NCI-H446 (cell line): ENCODE measurements at regions not wholly inside any gene's neighbourhood (a gene's known extent, or its start where the extent isn't known, plus 50 kb on each side); places are given as distances from the start of the nearest gene placed in this dataset.

Experiments
- DNase-seq, 2 experiments: peaks; one replicate each; lab custom pipeline; 2025; lab: John Stamatoyannopoulos, UW

DNA sequence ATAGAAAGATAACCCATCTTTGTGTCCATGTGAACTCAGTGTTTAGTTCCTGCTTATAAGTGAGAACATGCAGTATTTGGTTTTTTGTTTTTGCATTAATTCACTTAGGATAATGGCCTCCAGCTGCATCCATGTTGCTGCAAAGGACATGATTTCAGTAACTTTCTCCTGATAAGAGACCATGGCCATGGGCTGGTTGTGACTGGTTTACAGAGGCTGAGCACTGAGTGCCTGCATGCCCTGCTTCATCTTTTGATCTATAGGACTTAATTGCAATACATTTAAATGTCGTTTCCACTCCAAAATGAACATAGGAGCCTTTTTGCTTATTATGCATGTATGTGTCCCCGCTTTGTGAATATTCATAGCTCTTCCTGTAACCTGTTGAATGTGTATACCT is 101.3 kb upstream of the IGFBP3 start:
- DNase-seq: no peak

DNA sequence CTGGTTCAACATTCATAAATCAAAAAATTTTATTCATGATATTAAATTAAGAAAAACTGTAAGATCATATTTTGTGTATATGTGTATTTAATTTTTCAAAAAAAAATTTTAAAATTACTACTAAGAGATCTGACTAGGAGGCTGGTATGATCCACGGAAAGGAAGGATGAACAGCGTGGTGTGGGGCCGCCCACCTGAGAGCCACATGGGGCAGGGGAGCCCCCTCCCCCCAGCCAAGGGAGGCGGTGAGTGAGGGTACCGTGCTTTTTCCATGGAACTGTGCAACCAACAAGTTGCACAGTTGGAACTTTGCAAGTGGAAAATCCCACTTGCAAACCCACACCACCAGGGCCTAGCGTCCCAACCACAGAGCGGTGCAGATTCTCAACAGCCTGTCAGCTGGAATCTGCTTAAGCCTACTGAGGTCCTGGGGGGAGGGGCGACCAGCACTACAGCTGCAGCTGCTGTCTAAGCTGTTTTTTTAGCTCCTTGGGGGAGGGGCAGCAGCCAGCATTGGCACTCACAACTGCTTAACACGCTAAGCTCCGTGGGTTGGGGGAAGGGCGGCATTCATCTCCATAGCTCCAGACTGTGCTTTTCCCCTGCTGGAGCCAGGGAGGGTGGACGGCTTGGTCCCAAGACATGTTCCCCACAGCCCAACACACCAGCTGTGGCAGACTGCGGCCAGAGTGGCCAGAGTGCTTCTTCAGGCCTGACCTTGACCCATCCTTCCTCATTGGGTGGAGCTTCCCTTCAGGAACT is 94.2 kb upstream of the IGFBP3 start:
- DNase-seq: no peak

DNA sequence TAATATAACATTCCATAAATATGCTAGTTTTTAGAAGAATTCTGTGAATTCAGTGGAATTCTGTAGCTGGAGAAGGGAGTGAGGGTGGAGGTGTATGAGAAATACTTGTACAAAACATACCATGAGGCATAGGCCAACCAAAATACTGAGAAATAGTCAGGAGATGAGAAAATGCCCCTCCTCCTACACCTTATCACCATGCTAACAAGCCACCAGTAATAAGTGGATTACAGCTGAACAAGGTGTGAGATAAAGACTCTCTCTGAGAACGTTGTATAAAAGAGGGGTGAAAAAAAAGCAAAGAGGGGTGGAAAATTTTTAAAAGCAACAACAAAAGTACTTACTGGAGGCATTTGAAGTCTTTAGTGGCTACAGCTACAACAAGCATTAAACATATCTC is 90.4 kb upstream of the IGFBP3 start:
- no peak for DNase-seq

DNA sequence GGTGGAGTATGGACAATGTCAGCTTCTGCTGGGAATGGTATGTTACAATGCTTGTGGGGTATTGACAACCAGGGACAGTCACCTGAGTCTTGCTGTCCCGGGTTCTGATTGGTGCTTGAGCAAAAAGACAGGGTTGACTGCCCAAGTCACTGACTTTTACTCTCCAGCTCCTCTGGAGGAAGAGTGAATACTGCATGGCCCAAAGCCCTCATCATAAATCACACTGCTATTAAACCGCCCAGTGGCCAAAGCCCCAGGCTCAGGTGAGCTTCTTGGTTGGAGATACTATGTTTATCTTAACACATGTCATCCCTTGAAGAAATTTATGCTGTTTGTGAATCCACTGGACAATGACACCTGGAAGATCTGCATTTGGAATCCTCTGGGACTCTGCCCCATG is 90.0 kb upstream of the IGFBP3 start:
- no peak for DNase-seq

DNA sequence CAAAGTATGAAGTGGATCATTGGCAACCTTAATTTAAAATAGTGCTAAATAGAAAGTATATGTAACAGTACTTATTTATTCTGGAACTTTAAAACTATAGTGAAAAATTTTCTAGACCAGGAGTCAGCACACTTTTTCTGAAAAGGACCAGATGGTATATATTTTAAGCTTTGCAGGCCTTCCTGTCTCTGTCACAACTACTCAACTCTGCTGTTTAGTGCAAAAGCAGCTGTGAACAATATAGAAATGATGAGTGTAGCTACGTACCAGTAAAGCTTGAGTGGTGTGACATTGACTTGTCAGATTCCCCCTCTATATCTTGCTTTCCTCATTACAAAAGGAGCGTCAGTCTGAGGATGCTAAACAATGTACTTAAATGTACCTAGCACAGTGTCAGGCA is 88.1 kb upstream of the IGFBP3 start:
- no peak for DNase-seq

DNA sequence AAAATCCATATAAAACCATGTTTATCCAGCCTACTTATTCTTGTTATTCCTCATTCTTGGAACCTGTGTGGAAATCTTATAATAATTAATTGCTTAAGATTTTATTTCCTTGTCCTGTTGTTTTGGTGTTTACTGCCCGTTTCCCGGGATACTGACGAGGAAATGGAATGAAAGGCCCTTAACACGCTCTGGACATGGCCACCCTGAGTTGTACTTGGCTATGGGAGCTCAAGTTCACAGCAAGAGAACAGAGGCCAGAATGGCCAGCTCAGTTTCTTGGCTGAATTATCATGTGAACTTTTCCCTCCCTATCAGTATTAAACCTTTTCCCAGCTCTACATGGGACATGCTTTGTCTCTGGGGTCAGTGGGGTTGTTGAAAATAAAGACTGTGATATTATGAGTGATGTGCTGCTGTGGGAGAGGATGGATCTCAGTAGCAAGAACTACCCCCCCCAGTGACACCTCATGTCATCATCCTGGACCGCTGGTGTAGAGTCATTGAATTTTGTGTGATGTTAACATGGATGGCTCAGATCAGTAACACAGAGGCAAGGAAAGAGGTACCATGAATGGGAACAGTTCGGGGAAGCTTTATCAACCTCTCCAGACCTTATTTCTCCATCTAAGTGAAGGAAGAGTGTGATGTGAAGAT is 87.0 kb upstream of the IGFBP3 start:
- DNase-seq: no peak

DNA sequence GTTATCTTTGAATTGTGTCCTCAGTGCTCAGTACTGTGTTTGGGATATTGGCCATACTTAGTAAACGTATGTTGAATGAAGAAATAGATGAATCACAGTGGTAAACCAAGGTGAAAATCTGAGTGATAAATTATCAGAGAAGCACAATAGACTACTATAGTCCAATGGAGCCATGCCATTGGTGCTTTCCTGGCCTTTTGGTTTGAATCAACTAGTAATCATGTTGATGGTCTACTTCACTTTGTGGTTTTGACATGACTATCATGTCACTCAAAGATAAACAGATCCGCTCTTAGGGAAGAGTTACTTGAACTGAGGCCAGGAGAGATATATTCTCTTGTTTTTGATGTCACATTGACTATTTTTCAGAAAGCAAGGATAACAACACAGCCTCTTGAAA is 86.1 kb upstream of the IGFBP3 start:
- DNase-seq: no peak

DNA sequence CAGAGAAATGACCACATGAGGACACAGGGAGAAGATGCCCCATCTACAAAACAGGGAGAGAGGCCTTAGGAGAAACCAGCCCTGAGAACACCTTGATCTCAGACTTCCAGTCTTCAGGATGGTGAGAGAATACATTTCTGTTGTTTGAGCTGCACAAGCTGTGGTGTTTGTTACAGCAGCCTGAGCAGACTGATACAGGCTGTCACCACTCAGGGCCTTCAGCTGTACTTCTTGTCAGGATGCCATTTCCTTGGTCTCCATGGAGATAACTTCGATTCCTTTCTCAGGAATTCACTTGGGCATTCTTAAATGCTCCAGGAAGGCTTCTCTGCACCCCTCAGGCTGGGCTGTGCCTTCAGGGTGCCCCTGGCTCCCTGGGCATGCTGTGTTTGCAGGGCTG is 85.7 kb upstream of the IGFBP3 start:
- DNase-seq: no peak

DNA sequence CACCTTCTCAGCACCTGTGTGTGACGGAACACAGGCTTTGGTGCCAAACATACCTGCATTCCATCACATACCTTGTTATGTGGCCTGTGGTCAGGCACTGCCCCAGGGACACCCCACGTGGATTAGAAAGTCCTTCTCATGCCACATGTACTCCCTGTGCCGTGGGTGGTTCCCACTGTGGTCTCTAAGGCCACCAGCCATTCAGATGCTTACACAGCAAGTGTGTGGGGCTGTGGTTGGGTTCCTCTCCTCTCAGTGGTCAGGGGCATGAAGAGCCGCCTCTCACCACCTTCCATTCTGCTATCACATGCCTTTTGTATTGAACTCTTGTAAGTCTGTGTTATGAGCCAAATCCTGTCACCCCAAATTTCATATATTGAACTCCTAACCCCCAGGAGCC is 85.1 kb upstream of the IGFBP3 start:
- no peak for DNase-seq

DNA sequence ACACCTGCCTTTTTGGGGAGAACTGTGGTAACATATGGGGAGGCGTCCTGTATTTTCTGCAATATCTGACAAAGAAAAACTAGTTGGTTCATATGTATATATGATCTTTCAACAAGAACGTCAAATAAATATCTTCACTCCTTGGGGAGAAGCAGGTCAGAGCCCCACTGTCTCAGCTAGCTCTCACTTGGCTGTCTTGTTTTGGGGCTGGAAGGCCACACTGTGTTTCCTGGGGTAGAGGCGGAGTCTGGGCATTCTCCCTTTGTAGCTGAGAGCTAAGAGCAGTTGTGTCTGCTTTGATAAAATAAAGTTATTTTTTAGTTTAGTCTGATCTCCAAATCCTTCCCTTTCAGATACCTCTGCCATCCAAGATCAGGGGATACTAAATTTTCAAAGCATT is 83.9 kb upstream of the IGFBP3 start:
- DNase-seq: no peak

DNA sequence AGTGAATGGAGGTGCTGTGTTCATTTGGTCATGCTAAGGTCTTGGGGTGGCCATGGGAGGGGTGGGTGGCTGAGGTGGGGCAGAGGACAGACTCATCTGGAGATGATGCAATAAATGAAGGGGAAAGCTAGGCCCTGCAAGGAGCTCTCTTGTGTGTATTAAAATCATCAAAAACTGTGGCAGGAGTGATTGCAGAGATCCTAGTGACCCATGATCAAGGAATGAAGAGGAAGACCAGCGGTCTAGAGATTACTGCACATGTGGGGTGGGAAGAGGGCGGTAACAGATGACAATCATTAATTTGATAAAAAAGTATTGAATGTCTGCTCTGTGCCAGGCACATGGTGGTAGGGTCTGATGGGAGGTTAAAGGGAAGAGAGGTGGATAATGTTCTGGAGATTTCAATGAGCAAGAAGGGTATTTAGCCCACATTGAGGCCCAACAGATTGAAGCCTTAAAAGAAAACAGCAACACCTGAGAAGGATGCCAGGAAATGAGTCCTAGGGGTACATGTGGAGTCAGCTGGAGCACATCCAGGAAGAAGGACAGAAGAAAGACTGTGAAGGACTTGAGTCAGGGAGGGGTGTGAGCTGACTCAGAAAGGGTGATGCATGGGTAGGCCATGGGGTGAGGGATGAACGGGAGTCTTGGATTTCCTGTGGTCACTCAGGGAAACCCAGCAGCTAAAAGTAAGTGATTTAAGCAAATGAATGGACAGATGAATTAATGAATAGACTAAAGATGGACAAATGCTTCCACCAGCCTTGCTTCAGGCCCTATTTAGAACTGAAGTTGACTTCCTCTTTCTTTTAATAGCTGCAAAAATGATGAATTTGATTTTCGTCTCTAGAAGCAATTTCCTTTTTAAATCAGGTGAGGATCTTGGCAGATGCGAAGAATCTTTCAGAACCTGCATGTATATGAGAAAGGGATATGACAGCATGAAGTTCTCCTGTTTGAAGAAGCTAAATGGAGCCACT is 83.1 kb upstream of the IGFBP3 start:
- no peak for DNase-seq

DNA sequence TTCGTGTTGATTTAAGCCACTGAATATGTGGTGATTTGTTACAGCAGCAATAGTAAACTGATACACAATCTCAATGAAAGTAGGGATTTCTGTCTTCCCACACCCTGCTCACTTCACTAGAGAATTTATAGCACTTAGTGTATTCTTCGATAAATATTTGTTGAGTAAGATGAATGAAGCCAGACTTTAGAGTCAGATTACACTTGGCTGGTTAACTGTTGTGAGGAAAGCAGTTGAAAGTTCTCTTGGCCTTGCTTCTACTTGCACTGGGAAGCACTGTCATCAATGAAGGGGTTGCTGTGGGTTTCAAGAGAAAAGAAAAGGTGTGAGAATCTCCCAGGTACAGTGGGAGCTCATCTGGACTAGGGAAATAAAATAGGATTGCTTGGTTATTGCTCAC is 82.1 kb upstream of the IGFBP3 start:
- DNase-seq: no peak

DNA sequence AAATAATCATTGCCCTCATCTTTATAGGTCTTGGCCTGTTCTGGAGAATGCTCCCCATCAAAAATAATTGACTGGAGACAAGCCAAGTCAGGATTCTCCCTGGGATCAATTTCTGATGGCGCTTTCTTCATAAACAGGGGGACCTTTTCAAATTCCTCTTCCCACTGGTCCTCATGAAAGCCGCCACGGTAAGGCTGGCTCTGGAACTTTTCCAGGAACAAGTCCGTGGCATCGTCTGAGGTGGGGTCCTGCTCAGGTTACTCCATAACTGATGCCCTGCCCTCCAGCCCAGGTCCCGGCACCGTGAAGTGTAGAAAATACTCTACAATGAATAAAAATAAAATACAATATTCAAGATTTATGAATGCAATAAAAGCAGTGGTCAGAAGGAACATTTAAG is 79.4 kb upstream of the IGFBP3 start:
- no peak for DNase-seq

DNA sequence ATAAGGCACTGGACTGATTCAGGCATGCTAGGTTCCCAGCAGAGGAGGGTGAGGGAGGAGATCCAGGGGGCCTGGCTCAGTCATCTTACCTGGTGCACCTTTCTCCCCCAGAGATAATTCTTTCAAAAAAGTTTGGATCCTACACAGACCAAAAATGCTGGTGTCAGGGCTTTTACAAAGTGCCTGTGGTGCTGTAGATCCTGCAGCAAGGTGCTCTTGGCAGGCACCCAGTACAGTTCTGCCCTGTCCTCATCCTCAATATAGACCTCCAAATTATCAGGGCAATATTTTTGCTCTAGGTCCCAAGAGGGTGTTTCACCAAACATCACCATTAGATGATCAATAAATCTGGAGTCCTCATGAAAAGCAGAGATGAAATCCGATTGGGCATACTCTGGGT is 78.5 kb upstream of the IGFBP3 start:
- DNase-seq: no peak

DNA sequence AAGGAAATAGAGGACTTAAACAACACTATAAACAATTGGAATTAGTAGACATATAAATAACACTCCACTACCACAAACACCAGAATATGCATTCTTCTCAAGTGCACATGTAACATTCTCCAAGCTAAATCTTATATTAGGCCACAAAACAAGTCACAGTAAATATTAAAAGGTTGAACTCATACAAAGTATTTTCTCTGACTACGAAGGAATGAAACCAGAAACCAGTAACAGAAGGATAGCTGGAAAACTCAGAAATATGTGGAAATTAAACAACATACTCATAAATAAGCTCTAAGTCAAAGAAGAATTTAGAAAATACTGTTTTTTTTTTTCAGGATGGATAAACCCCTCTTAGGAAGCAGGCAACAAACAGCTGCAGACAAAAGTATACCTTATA is 77.4 kb upstream of the IGFBP3 start:
- no peak for DNase-seq

DNA sequence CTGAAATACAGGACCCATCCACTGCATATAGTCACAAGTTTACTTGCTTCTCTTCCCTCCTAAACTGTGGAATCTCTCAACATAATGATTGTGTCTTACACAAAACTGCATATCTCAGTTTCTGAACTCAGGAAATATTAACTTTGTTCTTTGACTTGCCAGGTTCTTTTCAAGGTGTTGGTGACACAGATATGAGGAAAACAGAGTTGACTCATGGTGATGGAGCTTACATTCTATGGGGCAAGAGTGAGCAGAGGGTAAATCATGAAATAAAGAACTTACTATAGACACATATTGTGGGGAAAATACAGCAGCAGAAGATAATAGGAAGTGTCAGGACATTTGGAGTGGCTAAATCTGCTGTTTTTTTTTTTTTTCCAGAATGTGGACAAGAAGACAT is 72.5 kb upstream of the IGFBP3 start:
- no peak for DNase-seq

DNA sequence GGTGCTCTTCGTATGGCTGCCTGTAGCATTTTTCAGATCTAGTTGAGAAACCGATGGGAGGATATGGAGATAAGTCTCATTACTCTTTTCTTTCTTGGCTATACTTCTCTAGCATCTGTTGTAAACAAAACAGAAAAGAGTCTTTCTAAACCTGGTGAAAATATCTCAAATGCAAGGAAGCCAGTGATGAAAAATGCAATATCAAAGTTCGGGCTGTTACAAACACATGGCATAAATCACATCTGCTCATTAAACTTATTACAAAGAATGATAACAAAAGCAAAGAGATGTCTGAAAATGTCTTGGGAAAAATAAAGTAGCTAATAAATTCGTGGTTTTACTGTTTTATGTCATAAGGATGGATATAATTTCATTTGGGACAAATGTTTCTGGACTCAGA is 71.8 kb upstream of the IGFBP3 start:
- DNase-seq: no peak

DNA sequence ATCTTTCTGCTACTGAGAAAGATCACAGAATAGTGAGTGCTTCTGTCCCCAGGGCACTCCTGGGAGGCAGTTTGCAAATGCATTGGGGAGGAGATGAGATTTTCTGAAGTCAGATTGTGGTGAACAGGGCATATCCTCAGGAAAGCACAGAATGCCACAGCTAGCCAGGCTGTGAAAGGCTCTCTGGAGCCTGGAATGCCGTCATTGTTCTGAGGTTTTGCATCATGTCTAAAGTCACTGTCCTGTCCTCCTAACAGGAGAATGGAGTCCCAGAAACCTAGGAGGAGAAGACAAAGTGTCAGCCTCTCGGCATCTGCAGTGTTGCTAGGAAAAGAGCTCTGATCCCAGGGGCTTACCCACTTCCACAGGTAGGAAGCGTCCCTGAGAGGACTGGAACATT is 69.2 kb upstream of the IGFBP3 start:
- DNase-seq: no peak

DNA sequence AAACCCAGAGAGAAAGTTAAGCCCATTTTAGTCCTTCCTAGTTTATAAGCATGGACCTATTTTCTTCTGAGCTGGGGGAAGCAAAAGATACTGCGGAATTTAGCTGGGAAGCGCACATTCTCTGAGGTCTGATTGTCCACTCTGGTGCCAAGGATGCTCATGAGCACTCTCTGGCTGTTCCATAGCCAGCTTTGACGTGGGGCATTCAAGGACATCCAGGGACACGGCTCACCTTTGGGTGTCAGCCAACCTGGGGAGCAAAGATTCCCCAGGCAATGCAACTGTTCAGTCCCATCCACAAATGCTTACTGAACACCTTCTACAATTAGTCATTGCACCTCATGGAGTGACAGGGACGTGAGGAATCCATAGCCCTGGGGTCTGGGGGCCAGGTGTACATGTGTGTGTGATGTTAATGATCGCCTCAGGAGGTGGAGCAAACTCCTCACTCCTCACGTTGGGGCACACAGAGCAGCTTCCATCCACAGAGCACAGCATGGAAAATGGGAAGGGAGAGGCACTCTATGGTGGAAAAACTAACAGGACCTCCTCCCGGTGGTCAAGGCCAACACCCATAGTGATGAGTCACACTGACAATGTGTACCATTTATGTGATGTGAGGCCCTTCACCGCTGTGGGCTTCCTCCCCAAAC is 67.5 kb upstream of the IGFBP3 start:
- no peak for DNase-seq

DNA sequence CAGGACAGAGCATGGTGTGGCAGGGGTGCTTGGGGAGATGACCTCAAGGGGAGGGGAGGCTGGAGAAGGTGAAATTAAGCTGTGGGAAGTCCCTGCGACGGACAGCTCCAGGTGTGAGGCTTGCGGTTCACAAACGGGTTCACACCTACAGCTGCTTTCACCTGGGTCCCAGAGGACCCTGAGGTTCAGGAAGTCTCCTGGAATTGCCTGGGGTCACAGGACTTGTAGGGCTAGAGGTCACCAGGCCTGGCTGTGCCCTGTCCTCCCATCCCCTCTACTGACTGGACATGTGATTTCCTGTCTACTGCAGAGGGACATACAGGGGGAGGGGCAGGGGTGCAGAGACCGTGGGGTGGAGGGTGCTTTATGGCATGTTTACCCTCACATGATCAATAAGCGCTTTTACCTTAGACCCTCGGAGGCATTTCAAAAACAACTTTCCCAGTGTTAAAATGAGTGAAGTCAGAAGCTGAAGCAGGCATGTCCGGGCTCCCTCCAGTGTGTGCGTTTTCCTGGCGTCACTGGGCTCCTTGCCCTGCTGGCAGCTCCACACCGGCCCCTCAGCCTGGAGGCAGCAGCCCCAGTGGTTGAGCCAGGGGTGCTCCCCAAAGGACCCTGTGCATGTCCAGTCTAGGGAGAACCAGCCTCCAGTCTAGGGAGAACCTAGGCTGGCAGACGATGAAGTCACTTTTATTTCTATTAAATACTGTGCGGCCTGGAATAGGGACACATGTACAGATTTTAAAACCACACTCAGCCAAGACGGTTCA is 66.6 kb upstream of the IGFBP3 start:
- no peak for DNase-seq
